T-helper 2 cell (primary cell): ENCODE measurements at regions not wholly inside any gene's neighbourhood (a gene's known extent, or its start where the extent isn't known, plus 50 kb on each side); places are given as distances from the start of the nearest gene placed in this dataset.

ENCODE experiments used
- DNase-seq, 5 experiments: peaks; one replicate each; pipeline versions ENCODE4 v3.0.0 to v3.0.0-alpha.2; 2012 to 2022

- no peak for DNase-seq
These were observed 330.1 kb upstream of the RPS6KA3 start for GRCh38 chrX:20596856-20597255.

GRCh38 chrX:20595928-20596575 is 329.3 kb upstream of the RPS6KA3 start:
- DNase-seq: no peak

GRCh38 chrX:20594985-20595384 is 328.3 kb upstream of the RPS6KA3 start:
- DNase-seq: no peak

- no peak for DNase-seq
These were observed 327.1 kb upstream of the RPS6KA3 start for GRCh38 chrX:20593836-20594235.

DNA sequence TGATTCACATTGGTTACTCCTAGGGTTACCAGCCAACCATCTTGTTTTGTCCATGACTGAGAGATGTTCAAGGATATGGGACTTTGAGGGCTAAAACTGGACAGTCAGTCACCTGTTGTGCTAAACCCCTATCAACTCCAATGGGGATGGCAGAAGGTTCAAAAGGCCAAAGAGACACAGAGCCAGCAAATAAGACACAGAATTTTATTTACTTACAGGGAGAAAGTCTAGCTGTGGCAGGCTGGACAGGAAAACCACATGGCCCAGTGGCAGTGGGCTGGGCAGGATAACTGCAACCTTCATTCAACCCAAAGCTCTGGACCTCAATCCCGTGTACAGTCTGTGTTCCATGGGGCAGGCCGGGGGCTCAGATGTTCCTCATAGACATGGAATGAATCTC is 326.7 kb upstream of the RPS6KA3 start:
- no peak for DNase-seq

- no peak for DNase-seq
These were observed 324.5 kb upstream of the RPS6KA3 start for GRCh38 chrX:20591246-20591645.

- DNase-seq: no peak
These were observed 319.1 kb upstream of the RPS6KA3 start for GRCh38 chrX:20585782-20586181.

- DNase-seq: no peak
These were observed 304.9 kb upstream of the RPS6KA3 start for GRCh38 chrX:20571611-20572010.

GRCh38 chrX:20567108-20567507 is 300.4 kb upstream of the RPS6KA3 start:
- no peak for DNase-seq

GRCh38 chrX:20547611-20548051 is 280.9 kb upstream of the RPS6KA3 start:
- peak in 1 of 5 experiments; percentile 21 for DNase-seq

GRCh38 chrX:20545538-20545937 is 278.8 kb upstream of the RPS6KA3 start:
- DNase-seq: no peak

GRCh38 chrX:20542072-20542471 is 275.4 kb upstream of the RPS6KA3 start:
- no peak for DNase-seq

DNA sequence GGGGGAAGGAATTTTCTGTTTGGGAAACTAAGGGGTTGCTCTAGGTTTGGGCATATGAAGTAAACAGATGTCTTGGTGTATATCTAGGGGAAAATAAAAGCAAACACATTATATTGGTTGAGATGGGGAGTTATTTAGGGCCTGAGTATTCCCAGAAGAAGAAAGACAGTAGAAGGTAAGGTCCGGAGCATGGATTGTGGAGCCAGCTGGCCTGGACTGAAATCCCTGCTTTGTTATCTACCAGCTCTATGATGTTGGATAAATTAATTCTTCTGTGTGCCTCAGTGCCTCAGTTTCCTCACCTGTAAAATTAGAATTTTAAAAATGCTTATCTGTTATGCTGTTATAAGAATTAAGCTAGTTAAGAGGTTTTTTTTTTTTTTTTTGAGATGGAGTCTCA is 272.3 kb upstream of the RPS6KA3 start:
- no peak for DNase-seq

DNA sequence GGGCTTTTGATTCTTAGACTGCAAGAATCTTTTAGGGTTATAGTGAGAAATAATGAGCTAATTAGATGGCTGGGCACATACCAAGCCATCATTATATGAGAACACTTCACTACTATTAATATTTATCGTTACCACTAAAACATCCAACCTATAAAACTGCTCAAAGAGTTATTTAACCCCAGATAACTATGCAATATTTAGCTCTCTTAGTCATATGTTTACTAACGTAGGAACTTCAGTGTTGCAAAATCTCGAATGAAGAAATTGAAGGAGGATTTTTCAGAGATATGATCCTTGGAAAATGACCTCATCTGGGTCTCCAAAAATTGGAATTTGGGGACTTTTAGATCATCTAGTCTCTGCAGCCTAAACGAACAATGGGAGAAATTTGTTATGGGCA is 265.0 kb upstream of the RPS6KA3 start:
- no peak for DNase-seq

GRCh38 chrX:20530406-20530921 is 263.8 kb upstream of the RPS6KA3 start:
- peak in 4 of 5 experiments; percentile 7 to 34 (median 17) for DNase-seq

GRCh38 chrX:20529711-20530110 is 263.0 kb upstream of the RPS6KA3 start:
- no peak for DNase-seq

GRCh38 chrX:20529301-20529700 is 262.6 kb upstream of the RPS6KA3 start:
- DNase-seq: no peak

DNA sequence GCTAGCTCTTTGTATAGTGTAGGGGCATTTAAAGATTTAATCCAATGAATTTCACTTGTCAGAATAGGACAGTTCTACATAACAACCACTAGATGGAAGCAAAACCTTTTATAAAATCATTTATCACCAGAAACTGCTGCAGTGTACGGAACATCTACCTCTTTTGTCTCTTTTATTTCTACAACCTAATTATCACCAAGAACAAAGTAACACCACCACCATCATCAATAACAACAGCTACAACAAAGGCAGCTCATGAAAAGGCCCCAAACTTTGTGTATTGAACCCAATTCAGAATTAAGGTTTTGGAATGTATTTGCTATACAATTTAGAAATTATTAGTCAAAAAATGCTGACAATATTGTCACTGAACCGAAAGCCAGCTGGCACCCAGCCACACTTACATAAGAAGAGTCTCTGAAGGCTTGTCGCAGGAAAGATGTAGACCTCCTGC is 260.9 kb upstream of the RPS6KA3 start:
- DNase-seq: peak in 1 of 5 experiments; percentile 27

GRCh38 chrX:20527041-20527440 is 260.3 kb upstream of the RPS6KA3 start:
- no peak for DNase-seq

DNA sequence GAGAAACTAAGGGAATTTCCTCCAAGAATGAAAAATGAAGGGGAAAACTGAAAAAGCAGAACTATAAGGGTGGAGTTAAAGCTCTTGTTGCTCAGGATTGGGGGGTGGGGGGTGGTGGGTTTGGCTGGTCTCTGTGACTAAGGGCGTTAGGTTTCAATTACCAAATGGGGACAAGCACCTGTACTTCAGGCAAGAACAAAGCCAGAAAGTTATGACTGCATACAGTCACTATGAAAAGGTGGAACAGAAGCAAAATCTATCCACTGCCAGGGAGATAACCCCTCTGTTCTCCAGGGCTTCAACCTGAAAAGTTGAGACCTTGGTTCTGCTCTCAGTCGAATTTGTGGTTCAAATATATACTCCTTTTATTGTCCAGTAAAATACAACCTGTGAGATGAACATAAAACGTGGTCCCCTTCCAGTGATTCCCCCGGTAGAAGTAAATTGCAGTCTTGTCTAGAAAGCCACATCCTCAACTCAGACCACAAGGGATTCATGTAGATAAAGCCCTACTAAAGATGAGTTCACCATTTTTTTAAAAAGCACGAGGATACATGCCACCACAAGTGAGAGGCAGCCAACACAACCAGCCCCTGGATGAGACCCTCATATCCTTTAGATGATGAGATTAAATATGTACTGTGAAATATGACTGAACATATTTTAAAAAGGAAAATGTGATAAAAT is 257.1 kb upstream of the RPS6KA3 start:
- peak in 2 of 5 experiments; percentile 9 to 70 for DNase-seq

- DNase-seq: no peak
These were observed 255.7 kb upstream of the RPS6KA3 start for GRCh38 chrX:20522420-20522819.

- DNase-seq: no peak
These were observed 254.5 kb upstream of the RPS6KA3 start for GRCh38 chrX:20521222-20521621.

DNA sequence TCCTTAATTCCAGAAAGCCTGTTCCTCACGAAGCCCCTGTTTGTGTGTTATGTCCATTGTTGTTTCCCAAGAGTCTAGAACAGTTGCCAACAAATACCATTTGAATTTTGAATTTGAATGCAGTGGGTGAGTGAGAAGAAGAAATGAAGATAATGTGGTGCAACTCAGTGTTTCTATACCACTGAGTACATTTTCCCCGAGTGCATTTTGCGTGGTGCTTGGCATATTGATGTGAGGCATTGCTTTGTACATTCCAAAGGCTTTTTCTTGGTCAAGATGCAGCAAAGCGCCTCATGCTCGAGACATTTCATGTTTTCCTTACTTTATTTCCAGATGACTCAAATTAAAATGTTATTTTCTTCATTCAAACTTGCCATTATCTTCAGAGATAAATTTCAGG is 253.1 kb upstream of the RPS6KA3 start:
- no peak for DNase-seq

DNA sequence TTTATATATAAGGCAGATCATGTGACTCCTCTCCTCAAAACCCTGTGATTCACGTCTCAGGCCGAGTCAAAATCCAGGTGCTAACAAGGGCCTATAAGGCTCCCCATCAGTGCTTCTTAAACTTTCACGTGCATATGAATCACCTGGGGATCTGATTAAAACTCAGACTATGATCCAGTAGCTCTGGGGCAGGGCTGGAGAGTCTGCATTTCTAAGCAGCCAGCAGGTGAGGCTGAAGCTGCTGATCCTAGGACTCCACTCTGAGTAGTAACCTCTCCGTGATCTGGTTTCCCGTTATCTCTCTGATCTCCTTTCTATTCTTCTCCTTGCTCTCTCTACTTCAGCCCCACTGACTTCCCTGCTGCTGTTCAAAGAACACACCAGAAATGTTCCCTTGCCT is 252.4 kb upstream of the RPS6KA3 start:
- DNase-seq: no peak
